Trophoblast cell (in vitro differentiated cells and primary cell): ENCODE measurements at regions not wholly inside any gene's neighbourhood (a gene's known extent, or its start where the extent isn't known, plus 50 kb on each side); places are given as distances from the start of the nearest gene placed in this dataset.
"Not testable (repeated sequence)": the region's sequence is repeated elsewhere in the genome, so short reads cannot be mapped to it uniquely, and the experiment has no call there.

Source experiments
- DNase-seq, 2 donors: peaks; one replicate each; pipeline ENCODE4 v3.0.0-alpha.2; 2016
- H2AFZ ChIP-seq: 2 replicates; pipeline ENCODE4 v1.6.1; 2013; ENCODE audit warnings: low read length, moderate library complexity, mild to moderate bottlenecking; ENCODE audit not compliant: insufficient read depth, poor library complexity
- H2AK5ac ChIP-seq: 2 replicates; pipeline ENCODE4 v1.6.1; 2013; ENCODE audit warnings: mild to moderate bottlenecking, low read length
- H2BK120ac ChIP-seq: 2 replicates; pipeline ENCODE4 v1.6.1; 2013; ENCODE audit warnings: low read length, mild to moderate bottlenecking, moderate library complexity; ENCODE audit not compliant: insufficient read depth, poor library complexity
- H2BK12ac ChIP-seq: 2 replicates; pipeline ENCODE4 v1.6.1; 2013; ENCODE audit warnings: mild to moderate bottlenecking, low read length, moderate library complexity
- H2BK5ac ChIP-seq: 2 replicates; pipeline ENCODE4 v1.6.1; 2013; ENCODE audit warnings: low read length, low read depth, moderate library complexity, mild to moderate bottlenecking; ENCODE audit not compliant: poor library complexity
- H3K14ac ChIP-seq: 2 replicates; pipeline ENCODE4 v1.6.1; 2013; ENCODE audit warnings: mild to moderate bottlenecking, low read length
- H3K18ac ChIP-seq: 2 replicates; pipeline ENCODE4 v1.6.1; 2013; ENCODE audit warnings: mild to moderate bottlenecking, low read length
- H3K23ac ChIP-seq: 2 replicates; pipeline ENCODE4 v1.6.1; 2013; ENCODE audit warnings: low read length
- H3K27ac ChIP-seq: 2 replicates; pipeline ENCODE4 v1.5.1; 2013; ENCODE audit warnings: low read depth, mild to moderate bottlenecking, inconsistent platforms, low read length, moderate library complexity
- H3K27me3 ChIP-seq: 2 replicates; pipeline ENCODE4 v1.6.1; 2013; ENCODE audit warnings: inconsistent platforms, mild to moderate bottlenecking, low read length, moderate library complexity; ENCODE audit not compliant: insufficient read depth
- H3K36me3 ChIP-seq, 2 experiments: 1 replicate in 1 of 2; 2 replicates in 1 of 2; pipeline ENCODE4 v1.6.1; 2013; ENCODE audit warnings: low read length in 2 of 2, mild to moderate bottlenecking in 2 of 2, moderate library complexity in 1 of 2; ENCODE audit not compliant: insufficient read depth in 2 of 2, control insufficient read depth in 1 of 2
- H3K4ac ChIP-seq: 2 replicates; pipeline ENCODE4 v1.6.1; 2013; ENCODE audit warnings: low read depth, mild to moderate bottlenecking, low read length, moderate library complexity
- H3K4me1 ChIP-seq, 2 experiments: 1 replicate in 1 of 2; 2 replicates in 1 of 2; pipeline ENCODE4 v1.6.1; 2013; ENCODE audit warnings: low read length in 2 of 2, mild to moderate bottlenecking in 2 of 2, moderate library complexity in 1 of 2; ENCODE audit not compliant: insufficient read depth in 2 of 2, control insufficient read depth in 1 of 2
- H3K4me2 ChIP-seq: 2 replicates; pipeline ENCODE4 v1.6.1; 2013; ENCODE audit warnings: inconsistent platforms, mild to moderate bottlenecking, low read length, moderate library complexity
- H3K4me3 ChIP-seq: 2 replicates; pipeline ENCODE4 v1.5.1; 2013; ENCODE audit warnings: mild to moderate bottlenecking, low read depth, low read length, inconsistent platforms
- H3K79me1 ChIP-seq: one replicate; pipeline ENCODE4 v1.6.1; 2013; ENCODE audit warnings: low read length
- H3K79me2 ChIP-seq: 2 replicates; pipeline ENCODE4 v1.6.1; 2013; ENCODE audit warnings: low read length, mild to moderate bottlenecking; ENCODE audit not compliant: control insufficient read depth, insufficient read depth, poor library complexity
- H3K9ac ChIP-seq: 2 replicates; pipeline ENCODE4 v1.6.1; 2013; ENCODE audit warnings: mild to moderate bottlenecking, low read length
- H3K9me3 ChIP-seq: 2 replicates; pipeline ENCODE4 v1.6.1; 2013; ENCODE audit warnings: low read depth, mild to moderate bottlenecking, control low read depth, inconsistent platforms, low read length; ENCODE audit not compliant: insufficient read depth
- H4K12ac ChIP-seq: 2 replicates; pipeline ENCODE4 v1.6.1; 2013; ENCODE audit warnings: low read depth, mild to moderate bottlenecking, low read length, moderate library complexity
- H4K8ac ChIP-seq: 2 replicates; pipeline ENCODE4 v1.6.1; 2013; ENCODE audit warnings: low read depth, mild to moderate bottlenecking, low read length, moderate library complexity
- H4K91ac ChIP-seq: one replicate; pipeline ENCODE4 v1.6.1; 2013; ENCODE audit warnings: low read depth, mild to moderate bottlenecking, low read length, moderate library complexity
- WGBS: extraction: QIAGEN DNeasy Blood & Tissue Kit; methylation state at CpG from one replicate; pipeline ENCODE4 v1.1.7; 2013; ENCODE audit warnings: missing lambda C conversion rate; ENCODE audit not compliant: insufficient read length, insufficient coverage; ENCODE audit errors: extremely low coverage; 5-methylcytosine and 5-hydroxymethylcytosine counted together

DNA sequence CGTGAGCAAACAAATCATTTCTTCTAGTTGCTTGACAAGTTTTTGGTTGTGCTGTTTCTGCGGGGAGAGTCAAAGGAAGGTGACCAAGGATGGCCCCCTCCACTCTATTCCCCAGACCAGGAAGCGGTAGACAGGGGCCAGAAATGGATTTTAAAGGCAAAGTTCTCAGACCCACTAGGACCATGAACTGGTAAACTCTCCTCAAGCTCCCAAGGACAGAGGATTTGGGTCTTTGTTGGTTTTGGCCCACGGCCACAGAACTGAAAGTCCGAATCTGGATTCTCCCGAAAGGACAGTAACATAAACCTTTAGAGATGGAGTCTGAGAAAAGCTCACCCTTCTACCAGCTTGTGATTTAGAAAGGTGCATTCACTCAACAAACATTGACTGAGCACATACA is 85.9 kb upstream of the C2CD4B start:
- Histone ChIP-seq H3K23ac (no peak overlapping the region), H2AK5ac (no peak overlapping the region), H4K12ac (no peak overlapping the region), H3K9me3 (peaks cover 2% of the 10 kb centered on the region), H2BK120ac (no peak overlapping the region), H4K91ac (no peak overlapping the region), H3K18ac (no peak overlapping the region), H3K4me3 (no peak overlapping the region), H2BK5ac (no peak overlapping the region), H3K4ac (no peak overlapping the region), H3K79me1 (no peaks in the 10 kb centered on the region), H4K8ac (no peak overlapping the region), H2AFZ (no peak overlapping the region), H3K4me1 (peaks cover 0 to 5% of the 10 kb centered on the region in 2 experiments), H3K36me3 (no peaks in the 10 kb centered on the region), H3K4me2 (no peak overlapping the region), H3K27me3 (no peaks in the 10 kb centered on the region), H3K14ac (no peak overlapping the region), H3K79me2 (no peaks in the 10 kb centered on the region), H3K27ac (no peak overlapping the region), H3K9ac (no peak overlapping the region), H2BK12ac (no peak overlapping the region)
- no peak for DNase-seq
- WGBS: no CpG with 5 or more reads among the region's 6 CpGs

DNA sequence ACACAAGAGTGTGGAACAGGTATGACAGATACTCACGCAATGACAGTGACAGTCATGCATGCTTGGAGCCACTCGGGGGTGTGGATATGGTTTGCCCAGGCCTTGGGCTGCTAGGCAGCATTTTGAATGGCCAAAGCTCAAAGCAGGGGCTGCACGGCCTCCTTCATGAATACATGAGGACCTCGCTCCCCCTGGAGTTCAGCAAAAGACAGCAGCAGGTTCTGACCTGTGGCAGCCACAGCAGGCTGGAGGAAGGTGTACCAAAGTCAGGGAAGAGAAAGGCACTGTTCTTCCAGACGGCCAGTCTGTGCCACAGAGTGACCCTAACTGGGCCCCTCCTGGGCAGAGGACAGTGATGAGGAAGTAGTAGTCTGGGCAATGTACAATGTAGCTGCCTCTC is 88.2 kb upstream of the C2CD4B start:
- Histone ChIP-seq H3K4me3 (no peak overlapping the region), H2BK12ac (no peak overlapping the region), H3K36me3 (no peaks in the 10 kb centered on the region), H3K23ac (no peak overlapping the region), H2BK5ac (no peak overlapping the region), H2AK5ac (no peak overlapping the region), H3K27me3 (no peaks in the 10 kb centered on the region), H2AFZ (no peak overlapping the region), H3K4me2 (no peak overlapping the region), H3K14ac (no peak overlapping the region), H4K91ac (no peak overlapping the region), H3K4ac (no peak overlapping the region), H3K4me1 (peaks cover 0 to 5% of the 10 kb centered on the region in 2 experiments), H3K9me3 (peaks cover 5% of the 10 kb centered on the region), H4K8ac (no peak overlapping the region), H3K18ac (no peak overlapping the region), H3K9ac (no peak overlapping the region), H4K12ac (no peak overlapping the region), H3K79me1 (no peaks in the 10 kb centered on the region), H3K79me2 (no peaks in the 10 kb centered on the region), H3K27ac (no peak overlapping the region), H2BK120ac (no peak overlapping the region)
- no peak for DNase-seq
- WGBS: no CpG with 5 or more reads among the region's 5 CpGs

DNA sequence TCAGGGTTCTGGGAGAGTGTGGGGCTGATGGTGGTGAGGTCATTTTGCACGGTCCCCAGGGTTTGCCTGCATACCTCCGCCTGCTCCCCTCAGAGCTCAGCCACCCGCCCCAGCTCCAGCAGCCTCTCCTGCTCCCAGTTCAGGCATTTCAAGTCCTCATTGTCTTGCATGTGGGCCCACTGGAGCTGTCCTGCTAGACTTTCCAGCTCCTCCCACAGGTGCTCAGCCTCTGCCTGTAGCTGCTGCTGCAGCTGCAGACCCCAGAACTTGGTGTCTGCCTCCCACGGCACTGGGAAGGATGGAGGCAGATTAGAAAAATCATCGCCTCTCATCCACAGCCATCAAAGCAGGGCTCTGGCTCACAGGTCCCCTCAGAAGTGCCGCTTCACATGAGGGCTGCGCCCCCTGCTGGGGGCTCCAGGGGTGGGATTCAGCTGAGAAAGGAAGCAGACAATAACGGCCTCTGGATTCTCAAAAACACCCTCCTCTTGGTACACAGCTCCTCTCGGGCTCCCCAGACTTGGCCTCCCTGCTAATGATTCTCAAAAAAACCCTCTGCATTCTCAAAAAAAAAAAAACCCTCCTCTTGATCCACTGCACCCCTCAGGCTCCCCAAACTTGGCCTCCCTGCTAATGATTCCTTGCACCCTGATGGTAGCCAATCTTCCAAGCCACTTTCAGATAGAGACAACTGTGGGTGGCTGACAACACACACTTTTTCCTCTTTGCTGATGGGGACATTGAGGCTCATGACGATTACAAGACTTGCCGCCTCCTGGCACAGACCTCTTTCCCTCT is 89.3 kb upstream of the C2CD4B start:
- Histone ChIP-seq H3K14ac (no peak overlapping the region), H4K12ac (no peak overlapping the region)

DNA sequence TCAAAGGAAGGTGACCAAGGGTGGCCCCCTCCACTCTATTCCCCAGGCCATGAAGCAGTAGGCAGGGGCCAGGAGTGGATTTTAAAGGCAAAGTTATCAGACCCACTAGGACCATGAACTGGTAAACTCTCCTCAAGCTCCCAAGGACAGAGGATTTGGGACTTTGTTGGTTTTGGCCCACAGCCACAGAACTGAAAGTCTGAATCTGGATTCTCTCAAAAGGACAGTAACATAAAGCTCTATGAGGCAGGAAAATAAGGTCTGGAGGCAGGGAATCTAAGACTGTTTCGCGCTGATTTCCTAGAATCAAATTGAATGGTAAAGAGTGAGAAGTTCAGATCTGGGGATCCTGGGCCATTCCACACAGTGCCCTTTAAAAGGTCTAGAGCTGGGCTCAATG is 91.3 kb upstream of the C2CD4B start:
- not testable (repeated sequence) for H3K9me3 ChIP-seq, H3K4ac ChIP-seq, H4K12ac ChIP-seq, H2BK12ac ChIP-seq, H3K4me2 ChIP-seq, H3K27me3 ChIP-seq, H3K4me1 ChIP-seq, H3K36me3 ChIP-seq, H3K27ac ChIP-seq, H3K9ac ChIP-seq, H3K14ac ChIP-seq, H3K79me2 ChIP-seq, H3K23ac ChIP-seq, H2BK5ac ChIP-seq, H3K4me3 ChIP-seq, H2AK5ac ChIP-seq, H3K18ac ChIP-seq, H2AFZ ChIP-seq, H4K8ac ChIP-seq, H3K79me1 ChIP-seq, H4K91ac ChIP-seq, DNase-seq, H2BK120ac ChIP-seq
- WGBS: no CpG with 5 or more reads among the region's 2 CpGs

More for the DNA sequence above, 89.3 kb upstream of the C2CD4B start:
- Histone ChIP-seq H2AK5ac (no peak overlapping the region), H3K4me2 (no peak overlapping the region), H4K91ac (no peak overlapping the region), H3K27ac (no peak overlapping the region), H3K36me3 (no peaks in the 10 kb centered on the region), H3K9ac (no peak overlapping the region), H3K18ac (no peak overlapping the region), H3K4me3 (no peak overlapping the region), H3K4me1 (no peaks in the 10 kb centered on the region), H2BK120ac (no peak overlapping the region), H3K9me3 (peaks cover 5% of the 10 kb centered on the region), H2BK12ac (no peak overlapping the region), H2AFZ (no peak overlapping the region), H3K27me3 (no peaks in the 10 kb centered on the region), H3K4ac (no peak overlapping the region), H2BK5ac (no peak overlapping the region), H3K79me2 (no peaks in the 10 kb centered on the region), H4K8ac (no peak overlapping the region), H3K79me1 (no peaks in the 10 kb centered on the region), H3K23ac (no peak overlapping the region)
- peak; percentile 43 to 75 for DNase-seq
- WGBS: no CpG with 5 or more reads among the region's 11 CpGs
